H1 (cell line): ENCODE measurements at regions not wholly inside any gene's neighbourhood (a gene's known extent, or its start where the extent isn't known, plus 50 kb on each side); places are given as distances from the start of the nearest gene placed in this dataset.

ENCODE experiments used
- CTCF ChIA-PET: fragments of 300-600 bp; sonication (Branson Sonifier 250); formaldehyde crosslinking; loops from one replicate; lab custom pipeline; 2021; ENCODE audit not compliant: partially characterized antibody; lab: Charles Lee
- POLR2A ChIA-PET: fragments of 300-600 bp; sonication (Branson Sonifier 250); formaldehyde crosslinking; loops from one replicate; lab custom pipeline; 2021; ENCODE audit warnings: inconsistent platforms; ENCODE audit not compliant: partially characterized antibody; lab: Charles Lee
- DNase-seq, 2 experiments: peaks; one replicate each; pipeline versions ENCODE4 v3.0.0 to v3.0.0-alpha.2; 2010 to 2022; ENCODE audit warnings: low spot score in 2 of 2, low read depth in 1 of 2, mixed read lengths in 1 of 2
- FAIRE-seq: peaks from 2 replicates; lab custom pipeline; 2011; peaks lifted over from hg19 to GRCh38; lab: Jason Lieb, UNC
- H2AFZ ChIP-seq: 2 replicates; pipeline ENCODE4 v1.8.1; 2012; ENCODE audit warnings: low read length, inconsistent platforms
- H2AK5ac ChIP-seq: 2 replicates; pipeline ENCODE4 v1.6.1; 2013; ENCODE audit warnings: low read depth, low read length
- H2BK120ac ChIP-seq: replicated peaks from 2 replicates; pipeline ENCODE3; 2013; ENCODE audit warnings: low read depth, low read length, inconsistent platforms
- H2BK12ac ChIP-seq: 2 replicates; pipeline ENCODE4 v1.6.1; 2013; ENCODE audit warnings: low read depth, low read length
- H2BK15ac ChIP-seq: 2 replicates; pipeline ENCODE4 v1.6.1; 2013; ENCODE audit warnings: low read length
- H2BK20ac ChIP-seq: 2 replicates; pipeline ENCODE4 v1.6.1; 2013; ENCODE audit warnings: low read length
- H2BK5ac ChIP-seq: 2 replicates; pipeline ENCODE4 v1.6.1; 2013; ENCODE audit warnings: low read depth, low read length
- H3K14ac ChIP-seq: 2 replicates; pipeline ENCODE4 v1.6.1; 2013; ENCODE audit warnings: inconsistent platforms; ENCODE audit not compliant: insufficient read length
- H3K18ac ChIP-seq: 2 replicates; pipeline ENCODE4 v1.6.1; 2013; ENCODE audit warnings: low read length; ENCODE audit errors: extremely low read depth
- H3K23ac ChIP-seq: 2 replicates; pipeline ENCODE4 v1.6.1; 2013; ENCODE audit warnings: inconsistent platforms; ENCODE audit not compliant: insufficient read length
- H3K23me2 ChIP-seq: 2 replicates; pipeline ENCODE4 v1.6.1; 2013; ENCODE audit warnings: low read depth, low read length
- H3K27ac ChIP-seq: 2 replicates; pipeline ENCODE4 v1.6.1; 2011; ENCODE audit warnings: low read depth, low read length, inconsistent platforms
- H3K27me3 ChIP-seq, 4 experiments: replicated peaks in 1 of 4; 1 replicate in 1 of 4; 2 replicates in 3 of 4; pipeline versions ENCODE4 v1.6.1 to v1.8.1; 2011 to 2013; ENCODE audit warnings: low read length in 3 of 4, mild to moderate bottlenecking in 3 of 4, inconsistent platforms in 2 of 4, mixed read lengths in 2 of 4, moderate library complexity in 1 of 4; ENCODE audit not compliant: control insufficient read depth in 3 of 4, insufficient read depth in 3 of 4; ENCODE audit errors: extremely low read depth in 1 of 4
- H3K36me3 ChIP-seq, 4 experiments: 2 replicates each; pipeline versions ENCODE4 v1.6.1 to v1.8.1; 2011 to 2013; ENCODE audit warnings: mild to moderate bottlenecking in 4 of 4, low read length in 3 of 4, moderate library complexity in 2 of 4, control low read depth in 1 of 4, inconsistent platforms in 1 of 4; ENCODE audit not compliant: insufficient read depth in 4 of 4, control insufficient read depth in 2 of 4
- H3K4ac ChIP-seq: replicated peaks from 2 replicates; pipeline ENCODE3; 2013; ENCODE audit warnings: low read length, low read depth, mixed read lengths, inconsistent platforms; ENCODE audit not compliant: insufficient read length
- H3K4me1 ChIP-seq, 4 experiments: replicated peaks in 1 of 4; 1 replicate in 1 of 4; 2 replicates in 3 of 4; pipeline versions ENCODE4 v1.6.1 to v1.8.1; 2011 to 2013; ENCODE audit warnings: low read length in 3 of 4, inconsistent platforms in 2 of 4, mixed read lengths in 1 of 4; ENCODE audit not compliant: insufficient read depth in 4 of 4, control insufficient read depth in 3 of 4
- H3K4me2 ChIP-seq, 2 experiments: 2 replicates each; pipeline versions ENCODE4 v1.6.1 to v1.8.1; 2011 to 2013; ENCODE audit warnings: low read depth in 2 of 2, low read length in 2 of 2, control low read depth in 1 of 2, inconsistent platforms in 1 of 2, mild to moderate bottlenecking in 1 of 2; ENCODE audit not compliant: insufficient read depth in 1 of 2
- H3K4me3 ChIP-seq, 4 experiments: fragments of 200-600, 300-600 bp in 1 of 4; sonication (generic), shearing (Covaris generic), sonication (Bioruptor Twin) in 1 of 4; 2 replicates each; pipeline versions ENCODE4 v1.5.1 to v1.8.1; 2011 to 2016; ENCODE audit warnings: low read length in 4 of 4, low read depth in 3 of 4, control low read depth in 2 of 4, inconsistent platforms in 2 of 4, mild to moderate bottlenecking in 2 of 4, mixed read lengths in 1 of 4, moderate library complexity in 1 of 4; ENCODE audit not compliant: insufficient read depth in 2 of 4; ENCODE audit errors: extremely low read depth in 1 of 4
- H3K56ac ChIP-seq: replicated peaks from 2 replicates; pipeline ENCODE3; 2013; ENCODE audit warnings: low read depth, mild to moderate bottlenecking, mixed read lengths, low read length, inconsistent platforms; ENCODE audit not compliant: insufficient read length
- H3K79me1 ChIP-seq: 2 replicates; pipeline ENCODE4 v1.6.1; 2013; ENCODE audit warnings: low read depth, low read length, control low read depth
- H3K79me2 ChIP-seq, 2 experiments: 2 replicates each; pipeline versions ENCODE4 v1.6.1 to v1.8.1; 2012 to 2013; ENCODE audit warnings: low read length in 2 of 2, mild to moderate bottlenecking in 2 of 2, inconsistent platforms in 1 of 2; ENCODE audit not compliant: insufficient read depth in 2 of 2, control insufficient read depth in 1 of 2
- H3K9ac ChIP-seq, 4 experiments: replicated peaks in 1 of 4; 1 replicate in 1 of 4; 2 replicates in 3 of 4; pipeline versions ENCODE4 v1.6.1 to v1.8.1; 2011 to 2013; ENCODE audit warnings: low read depth in 3 of 4, low read length in 3 of 4, control low read depth in 2 of 4, mild to moderate bottlenecking in 2 of 4, moderate library complexity in 2 of 4, inconsistent platforms in 1 of 4; ENCODE audit errors: extremely low read depth in 1 of 4
- H3K9me3 ChIP-seq, 2 experiments: 2 replicates each; pipeline versions ENCODE4 v1.6.1 to v1.8.1; 2012 to 2013; ENCODE audit warnings: mild to moderate bottlenecking in 2 of 2, moderate library complexity in 2 of 2, control low read depth in 1 of 2, inconsistent platforms in 1 of 2, low read depth in 1 of 2, low read length in 1 of 2, mixed read lengths in 1 of 2; ENCODE audit not compliant: insufficient read depth in 2 of 2
- H4K20me1 ChIP-seq, 2 experiments: replicated peaks in 1 of 2; 2 replicates each; pipeline versions ENCODE3 to v1.8.1; 2011 to 2013; ENCODE audit warnings: inconsistent platforms in 2 of 2, low read length in 2 of 2, mild to moderate bottlenecking in 1 of 2; ENCODE audit not compliant: insufficient read depth in 2 of 2, control insufficient read depth in 1 of 2
- H4K5ac ChIP-seq: 2 replicates; pipeline ENCODE4 v1.6.1; 2013; ENCODE audit warnings: low read length, low read depth, mixed read lengths, inconsistent platforms; ENCODE audit not compliant: insufficient read length
- H4K8ac ChIP-seq: 2 replicates; pipeline ENCODE4 v1.8.0; 2013; ENCODE audit warnings: mild to moderate bottlenecking, moderate library complexity, low read length, inconsistent platforms; ENCODE audit not compliant: insufficient read depth; ENCODE audit errors: extremely low read depth
- H4K91ac ChIP-seq: replicated peaks from 2 replicates; pipeline ENCODE3; 2013; ENCODE audit warnings: low read length, mixed read lengths, inconsistent platforms; ENCODE audit not compliant: insufficient read length
- ATF2 ChIP-seq: IDR thresholded peaks from 2 replicates; pipeline ENCODE4 v1.6.1; 2012; ENCODE audit warnings: low read length, inconsistent platforms
- BACH1 ChIP-seq: IDR thresholded peaks from 2 replicates; pipeline ENCODE4 v1.6.1; 2012; ENCODE audit warnings: low read length, improper control_type of control experiment
- BCL11A ChIP-seq, 2 experiments: IDR thresholded peaks; one replicate each; pipeline ENCODE4 v1.6.1; 2011; ENCODE audit warnings: low read depth in 2 of 2, low read length in 2 of 2, mild to moderate bottlenecking in 2 of 2
- CREB1 ChIP-seq: IDR thresholded peaks from 2 replicates; pipeline ENCODE4 v1.6.1; 2012; ENCODE audit warnings: inconsistent platforms
- CTBP2 ChIP-seq: IDR thresholded peaks from 2 replicates; pipeline ENCODE4 v1.7.0; 2011; ENCODE audit warnings: borderline replicate concordance, mild to moderate bottlenecking, moderate library complexity, mixed read lengths, low read length; ENCODE audit not compliant: insufficient read depth, insufficient read length
- HDAC6 ChIP-seq: IDR thresholded peaks from one replicate; pipeline ENCODE4 v1.7.1; 2012; ENCODE audit warnings: low read depth, mild to moderate bottlenecking, inconsistent platforms, low read length, moderate library complexity
- NRF1 ChIP-seq: IDR thresholded peaks from 2 replicates; pipeline ENCODE4 v1.6.1; 2011; ENCODE audit warnings: mild to moderate bottlenecking, low read depth, low read length, improper control_type of control experiment
- PHF8 ChIP-seq: fragments of 200-600 bp; sonication (generic); conservative IDR thresholded peaks from 2 replicates; pipeline ENCODE4 v1.7.1; 2012; ENCODE audit warnings: low read depth, mild to moderate bottlenecking, inconsistent platforms, low read length, moderate library complexity
- POLR2A ChIP-seq, 2 experiments: IDR thresholded peaks; 1 replicate in 1 of 2; 2 replicates in 1 of 2; pipeline ENCODE4 v1.6.1; 2011; ENCODE audit warnings: low read depth in 2 of 2, low read length in 2 of 2, mild to moderate bottlenecking in 2 of 2; ENCODE audit errors: control extremely low read depth in 1 of 2
- POLR2AphosphoS5 ChIP-seq: IDR thresholded peaks from 2 replicates; pipeline ENCODE4 v1.6.1; 2011; ENCODE audit warnings: low read depth, low read length
- SIN3A ChIP-seq, 2 experiments: IDR thresholded peaks in 1 of 2; conservative IDR thresholded peaks in 1 of 2; 2 replicates each; pipeline ENCODE4 v1.6.1; 2011 to 2012; ENCODE audit warnings: low read length in 2 of 2, improper control_type of control experiment in 1 of 2, low read depth in 1 of 2, mild to moderate bottlenecking in 1 of 2
- SRF ChIP-seq: IDR thresholded peaks from 2 replicates; pipeline ENCODE4 v1.6.1; 2011; ENCODE audit warnings: mild to moderate bottlenecking, low read depth, low read length, moderate library complexity
- WGBS, 2 experiments: shearing (Covaris generic) in 1 of 2; methylation state at CpG; one replicate each; pipeline versions ENCODE4 v1.1.6 to v1.1.7; 2013 to 2015; ENCODE audit warnings: low lambda C conversion rate in 2 of 2, mixed read lengths in 2 of 2, inconsistent platforms in 1 of 2, low coverage in 1 of 2, missing lambda C conversion rate in 1 of 2; ENCODE audit not compliant: insufficient replicate concordance in 2 of 2, insufficient coverage in 1 of 2, insufficient read length in 1 of 2; ENCODE audit errors: extremely low coverage in 1 of 2, missing lambda C conversion rate in 1 of 2; 5-methylcytosine and 5-hydroxymethylcytosine counted together

- Histone ChIP-seq H2BK15ac (no peak overlapping the region), H2AK5ac (no peak overlapping the region), H3K4ac (no peak overlapping the region), H2BK120ac (no peak overlapping the region), H3K4me1 (no peaks in the 10 kb centered on the region), H3K56ac (no peak overlapping the region), H2BK20ac (no peak overlapping the region), H3K79me2 (no peaks in the 10 kb centered on the region), H3K9me3 (no peaks in the 10 kb centered on the region), H3K23ac (no peak overlapping the region), H3K4me3 (no peak overlapping the region), H3K4me2 (no peak overlapping the region), H3K79me1 (no peaks in the 10 kb centered on the region), H3K27ac (no peak overlapping the region), H4K20me1 (no peaks in the 10 kb centered on the region), H3K36me3 (no peaks in the 10 kb centered on the region), H2BK12ac (no peak overlapping the region), H4K91ac (no peak overlapping the region), H3K9ac (no peak overlapping the region), H3K14ac (no peak overlapping the region), H4K8ac (no peak overlapping the region), H2AFZ (0 out of 2 replicates have a peak overlapping the region, but pooled peaks have one; percentile 60), H3K23me2 (no peaks in the 10 kb centered on the region), H3K27me3 (no peaks in the 10 kb centered on the region), H4K5ac (no peak overlapping the region), H3K18ac (no peak overlapping the region), H2BK5ac (no peak overlapping the region)
- no peak for FAIRE-seq
- CTCF ChIA-PET, result interaction anchor here (0.6 to 0.8 kb wide), 2 partner anchors 365 to 1806 kb away, joined by 5 read pairs; no protein-coding TSS in a partner anchor
- no peak for DNase-seq
- POLR2A ChIA-PET, result interaction anchor here (1.4 kb wide), 1 partner anchor 69 kb away, joined by 3 read pairs; no protein-coding TSS in a partner anchor
- 91% methylated on average over 4 of the region's 4 CpGs; no CpG with 5 or more reads in 1 of the 2 experiments for WGBS, 2 experiments
- no peak for TF ChIP-seq BCL11A (IDR thresholded peaks at IDR 0.05; ENCODE audit: low read depth in 2 of 2, low read length in 2 of 2)
- TF ChIP-seq SRF, result no peak
- TF ChIP-seq BACH1, result no peak
- TF ChIP-seq POLR2A (IDR thresholded peaks at IDR 0.05; ENCODE audit: control extremely low read depth in 1 of 2, low read depth in 2 of 2, low read length in 2 of 2), result no peak
- TF ChIP-seq PHF8, result no peak
- no peak for TF ChIP-seq POLR2AphosphoS5
- TF ChIP-seq SIN3A (conservative IDR thresholded peaks at IDR 0.05 in 1 of 2, IDR thresholded peaks at IDR 0.05 in 1 of 2; ENCODE audit: low read depth in 1 of 2, low read length in 2 of 2), result no peak
- TF ChIP-seq HDAC6, result no peak
- TF ChIP-seq CTBP2, result no peak
- no peak for TF ChIP-seq ATF2
- no peak for TF ChIP-seq CREB1
- no peak for TF ChIP-seq NRF1
Measured at GRCh38 chr6:139442188-139442671, 67.8 kb upstream of the CITED2 start.
